Islet precursor cell (in vitro differentiated cells): ENCODE measurements at regions not wholly inside any gene's neighbourhood (a gene's known extent, or its start where the extent isn't known, plus 50 kb on each side); places are given as distances from the start of the nearest gene placed in this dataset.

Experiments
- DNase-seq: peaks from one replicate; pipeline ENCODE4 v3.0.0-alpha.2; 2018

- peak; percentile 21 for DNase-seq
These were observed 96.2 kb upstream of the HAAO start for GRCh38 chr2:42888321-42889245.

GRCh38 chr2:42886921-42887320 lies 94.5 kb upstream of the HAAO start:
- DNase-seq = no peak

GRCh38 chr2:42882756-42883155 lies 90.4 kb upstream of the HAAO start:
- peak; percentile 6 for DNase-seq

- DNase-seq = peak; percentile 46
These were observed 89.3 kb upstream of the HAAO start for GRCh38 chr2:42881732-42882131.

- DNase-seq = peak; percentile 82
These were observed 88.6 kb upstream of the HAAO start for GRCh38 chr2:42880738-42881690.

- peak; percentile 90 for DNase-seq
These were observed 87.7 kb upstream of the HAAO start for GRCh38 chr2:42879913-42880737.

- DNase-seq = peak; percentile 60
These were observed 86.8 kb upstream of the HAAO start for GRCh38 chr2:42879121-42879705.

- DNase-seq = peak; percentile 33
These were observed 86.2 kb upstream of the HAAO start for GRCh38 chr2:42878581-42878980.

GRCh38 chr2:42877936-42878335 lies 85.6 kb upstream of the HAAO start:
- peak; percentile 9 for DNase-seq

- peak; percentile 4 for DNase-seq
These were observed 85.1 kb upstream of the HAAO start for GRCh38 chr2:42877511-42877910.

- peak; percentile 25 for DNase-seq
These were observed 84.0 kb upstream of the HAAO start for GRCh38 chr2:42876326-42876751.

GRCh38 chr2:42875880-42876279 lies 83.5 kb upstream of the HAAO start:
- peak; percentile 35 for DNase-seq

- peak; percentile 51 for DNase-seq
These were observed 82.8 kb upstream of the HAAO start for GRCh38 chr2:42874949-42875801.

- no peak for DNase-seq
These were observed 80.3 kb upstream of the HAAO start for GRCh38 chr2:42872721-42873120.

GRCh38 chr2:42871372-42871771 lies 79.0 kb upstream of the HAAO start:
- DNase-seq = no peak

GRCh38 chr2:42868874-42869273 lies 76.5 kb upstream of the HAAO start:
- DNase-seq = no peak

- no peak for DNase-seq
These were observed 75.7 kb upstream of the HAAO start for GRCh38 chr2:42868096-42868495.

GRCh38 chr2:42867093-42868065 lies 75.0 kb upstream of the HAAO start:
- DNase-seq = no peak

GRCh38 chr2:42865884-42866881 lies 73.8 kb upstream of the HAAO start:
- no peak for DNase-seq
